HG02763 (cell line): ENCODE measurements at regions not wholly inside any gene's neighbourhood (a gene's known extent, or its start where the extent isn't known, plus 50 kb on each side); places are given as distances from the start of the nearest gene placed in this dataset.

Experiments
- ATAC-seq: cut with Tn5 transposase; IDR thresholded peaks from one replicate; pipeline ENCODE4 v1.9.1; 2021; ENCODE audit warnings: mild to moderate bottlenecking, moderate library complexity; ENCODE audit not compliant: unreplicated experiment

GRCh38 chr5:165786073-165786472 lies 2280.7 kb downstream of the MAT2B start:
- ATAC-seq = no peak

DNA sequence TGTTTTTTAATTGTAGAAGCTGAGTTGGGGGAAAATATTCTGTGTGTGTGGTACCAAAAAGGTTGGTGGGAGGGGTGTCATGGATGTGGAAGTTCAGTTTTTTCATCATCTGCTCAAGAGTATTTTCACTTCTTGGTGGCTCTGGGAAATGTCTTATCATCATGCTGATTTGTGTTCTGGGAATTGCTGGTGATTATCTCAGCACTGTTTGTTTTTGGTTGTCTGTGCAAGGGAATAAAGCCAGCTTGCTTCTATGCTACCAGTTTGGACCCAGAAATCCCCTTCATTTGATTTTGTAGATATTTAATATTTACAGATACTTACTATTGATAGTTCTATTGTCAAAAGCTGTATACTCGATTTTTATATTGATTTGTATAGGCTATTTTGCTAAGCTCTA lies 2289.7 kb downstream of the MAT2B start:
- no peak for ATAC-seq

DNA sequence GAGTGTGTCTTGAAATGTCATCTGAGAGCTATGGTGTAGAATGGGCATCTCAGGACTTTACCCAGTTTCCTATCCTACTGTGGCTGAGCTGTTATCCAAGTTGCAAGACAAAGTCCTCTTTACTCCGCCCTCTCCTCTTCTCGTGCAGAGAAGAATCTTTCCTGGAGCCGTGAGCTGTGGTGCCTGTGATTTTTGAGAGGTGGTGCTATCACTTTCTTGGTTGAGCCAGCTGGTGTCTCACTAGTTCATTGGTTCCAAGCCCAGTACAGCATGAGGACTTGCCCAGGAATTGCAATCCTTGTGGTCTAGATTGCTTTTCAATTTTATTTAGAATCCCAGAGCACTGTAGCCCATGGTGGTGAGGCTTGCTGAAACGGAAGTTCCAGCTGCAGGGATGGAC lies 2300.3 kb downstream of the MAT2B start:
- no peak for ATAC-seq

GRCh38 chr5:165808335-165808734 lies 2302.9 kb downstream of the MAT2B start:
- ATAC-seq = no peak

GRCh38 chr5:165809914-165810313 lies 2304.5 kb downstream of the MAT2B start:
- ATAC-seq = no peak

- no peak for ATAC-seq
Measured at GRCh38 chr5:165829504-165829903, 2324.1 kb downstream of the MAT2B start.

- no peak for ATAC-seq
Measured at GRCh38 chr5:165834891-165835290, 2329.5 kb downstream of the MAT2B start.

DNA sequence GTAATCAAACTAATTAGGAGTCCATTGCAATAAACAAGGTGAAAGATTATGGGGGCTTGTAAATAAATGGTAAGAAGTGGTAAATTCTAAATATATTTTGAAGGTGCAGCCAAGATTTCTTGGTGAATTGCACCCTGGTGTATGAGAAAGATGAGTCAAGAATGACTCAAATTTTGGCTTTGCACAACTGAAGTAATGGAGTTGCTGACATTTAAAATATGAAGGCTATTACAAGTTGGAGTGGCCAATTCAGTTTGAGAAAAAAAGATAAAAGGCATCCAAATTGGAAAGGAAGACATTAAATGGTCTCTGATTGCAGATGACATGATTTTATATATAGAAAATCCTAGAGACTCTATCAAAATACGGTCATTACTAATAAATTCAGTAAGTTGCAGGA lies 2330.6 kb downstream of the MAT2B start:
- ATAC-seq = no peak

- ATAC-seq = no peak
Measured at GRCh38 chr5:165837286-165837685, 2331.9 kb downstream of the MAT2B start.

GRCh38 chr5:165844571-165844970 lies 2339.2 kb downstream of the MAT2B start:
- ATAC-seq = no peak

- ATAC-seq = no peak
Measured at GRCh38 chr5:165858118-165858517, 2352.7 kb downstream of the MAT2B start.

DNA sequence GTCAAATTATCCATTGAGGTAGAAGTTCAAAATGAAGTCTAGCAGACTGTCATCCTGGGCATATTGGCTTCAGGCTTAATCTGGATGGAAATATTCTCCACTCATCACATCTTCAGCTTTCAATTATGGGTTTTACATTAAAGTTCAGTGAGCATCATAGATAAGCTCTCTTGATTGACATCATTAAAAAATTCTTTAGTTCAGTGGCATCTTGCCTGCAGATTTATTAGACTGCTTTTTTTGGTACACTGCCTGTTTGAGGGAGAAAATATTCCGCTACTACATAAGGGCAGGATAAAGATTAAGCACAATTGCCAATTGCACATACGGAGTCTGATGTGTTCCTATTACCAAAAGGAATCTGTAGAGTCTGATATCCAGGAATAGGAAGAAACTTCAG lies 2353.8 kb downstream of the MAT2B start:
- no peak for ATAC-seq

DNA sequence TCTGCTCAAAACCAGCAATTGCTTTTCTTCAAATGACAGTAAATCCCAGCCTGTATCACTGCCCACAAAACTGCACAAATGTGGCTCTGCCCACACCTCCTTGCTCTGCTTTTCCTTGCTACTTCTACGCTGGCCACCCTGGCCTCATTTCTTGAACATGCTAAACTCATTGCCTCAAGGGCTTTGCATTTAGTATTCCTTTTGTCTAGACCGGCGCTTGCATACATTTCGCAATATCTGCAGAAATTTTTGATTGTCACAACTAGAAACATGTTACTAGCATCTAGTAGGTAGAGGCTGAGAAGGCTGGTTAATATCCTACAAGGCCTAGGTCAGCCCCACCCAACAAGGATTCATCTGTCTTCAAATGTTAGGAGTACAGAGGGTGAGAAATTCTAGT lies 2357.8 kb downstream of the MAT2B start:
- ATAC-seq = no peak

DNA sequence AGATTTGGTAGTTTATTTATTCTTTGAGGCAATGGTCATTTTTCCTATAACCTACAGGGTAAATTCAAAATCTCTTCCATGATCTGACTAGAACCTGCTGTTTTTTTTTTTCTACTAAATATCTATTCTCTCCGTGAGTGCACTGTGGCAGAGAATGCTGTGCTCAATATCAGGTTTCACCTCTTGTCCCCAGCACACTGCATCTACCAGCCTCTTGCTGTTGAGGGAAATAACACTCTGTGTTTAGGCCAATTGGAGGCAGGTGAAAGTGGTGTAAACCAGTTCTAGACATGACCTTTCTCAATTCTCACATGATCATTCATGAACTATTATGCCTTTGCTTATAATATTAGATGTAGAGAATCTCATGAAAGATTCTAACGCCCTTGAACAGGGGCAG lies 2365.9 kb downstream of the MAT2B start:
- no peak for ATAC-seq

GRCh38 chr5:165874851-165875250 lies 2369.4 kb downstream of the MAT2B start:
- ATAC-seq = no peak

DNA sequence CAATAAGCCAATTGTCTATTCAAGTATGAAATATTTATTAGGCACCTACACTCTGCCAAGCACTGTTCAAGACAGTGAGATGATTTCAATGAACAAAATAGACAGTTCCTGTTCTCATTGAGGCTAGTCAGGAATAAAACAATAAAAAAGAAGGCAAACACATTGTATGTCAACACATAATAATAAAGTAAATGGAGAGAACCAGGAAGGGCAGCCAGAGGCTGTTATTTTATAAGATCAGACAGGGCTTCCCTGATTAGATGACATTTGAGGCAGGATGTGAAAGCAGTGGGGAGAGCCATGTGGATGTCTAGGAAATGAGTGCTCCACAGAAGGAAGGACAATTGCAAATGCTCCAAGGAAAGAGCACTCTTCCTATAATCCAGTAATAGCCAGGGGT lies 2371.1 kb downstream of the MAT2B start:
- no peak for ATAC-seq

GRCh38 chr5:165877475-165877874 lies 2372.1 kb downstream of the MAT2B start:
- no peak for ATAC-seq

DNA sequence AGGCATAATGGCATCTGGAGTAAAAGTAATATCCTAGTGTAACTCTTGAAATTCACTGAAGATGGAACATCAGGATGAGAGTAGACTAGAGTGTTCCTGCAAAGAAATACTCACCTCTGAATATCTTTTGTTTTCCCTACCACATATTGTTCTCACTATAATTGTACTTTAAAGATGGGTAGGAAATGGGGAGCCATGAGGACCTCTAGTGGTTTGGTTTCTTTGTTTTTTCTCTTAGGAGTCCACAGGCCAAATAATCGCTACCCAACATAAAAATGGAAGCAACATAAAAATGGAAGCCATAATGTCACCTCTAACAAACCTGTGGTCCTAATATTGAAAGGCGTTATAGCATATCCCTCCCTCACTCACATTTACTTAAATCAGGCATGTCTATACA lies 2375.8 kb downstream of the MAT2B start:
- ATAC-seq = no peak

DNA sequence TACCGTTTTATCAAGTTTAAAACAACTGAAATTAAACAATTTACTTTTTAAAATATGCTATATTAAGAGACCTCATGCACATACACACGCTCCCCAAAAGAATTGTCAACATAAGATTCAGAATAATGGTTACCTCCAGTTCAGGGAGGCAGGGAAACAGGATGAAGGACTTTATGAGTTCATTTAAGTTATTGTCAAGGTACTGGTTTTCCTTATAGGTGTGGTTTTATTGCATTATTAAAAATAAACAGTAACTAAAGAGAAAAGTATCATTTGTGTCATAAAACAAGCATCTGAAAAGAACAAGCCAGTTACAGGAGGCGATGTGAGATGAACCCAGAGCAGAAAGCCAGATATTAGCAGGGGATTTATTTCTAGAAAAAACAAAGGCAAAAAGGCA lies 2376.7 kb downstream of the MAT2B start:
- no peak for ATAC-seq

GRCh38 chr5:165885623-165886350 lies 2380.4 kb downstream of the MAT2B start:
- no peak for ATAC-seq

- no peak for ATAC-seq
Measured at GRCh38 chr5:165887147-165887546, 2381.7 kb downstream of the MAT2B start.

GRCh38 chr5:165892383-165892782 lies 2387.0 kb downstream of the MAT2B start:
- ATAC-seq = no peak

GRCh38 chr5:165894916-165895315 lies 2389.5 kb downstream of the MAT2B start:
- no peak for ATAC-seq
